ENCODE measurements at regions not wholly inside any gene's neighbourhood (a gene's known extent, or its start where the extent isn't known, plus 50 kb on each side); places are given as distances from the start of the nearest gene placed in this dataset.
"Not testable (repeated sequence)": the region's sequence is repeated elsewhere in the genome, so short reads cannot be mapped to it uniquely, and the experiment has no call there.

DNA sequence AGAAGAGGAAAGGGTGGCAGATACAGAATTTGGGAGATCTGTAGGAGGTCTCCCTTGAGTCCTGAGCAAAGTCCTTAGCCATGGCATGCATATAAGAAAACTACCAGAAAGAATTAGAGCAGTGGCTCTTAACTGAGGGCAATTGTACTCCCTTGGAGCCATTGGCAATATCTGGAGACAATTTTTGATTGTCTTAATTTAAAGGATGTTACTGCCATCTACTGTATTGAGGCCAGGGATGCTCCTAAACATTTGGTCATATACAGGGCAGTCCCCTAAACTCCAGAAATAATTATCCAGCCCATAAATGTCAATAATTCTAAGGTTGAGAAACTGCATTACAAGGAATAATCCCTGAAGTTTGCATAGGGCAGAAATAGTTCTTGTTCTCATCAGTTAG lies 136.4 kb upstream of the ODAD2 start:
- no peak for DNase-seq (ENCODE audit: low spot score)

DNA sequence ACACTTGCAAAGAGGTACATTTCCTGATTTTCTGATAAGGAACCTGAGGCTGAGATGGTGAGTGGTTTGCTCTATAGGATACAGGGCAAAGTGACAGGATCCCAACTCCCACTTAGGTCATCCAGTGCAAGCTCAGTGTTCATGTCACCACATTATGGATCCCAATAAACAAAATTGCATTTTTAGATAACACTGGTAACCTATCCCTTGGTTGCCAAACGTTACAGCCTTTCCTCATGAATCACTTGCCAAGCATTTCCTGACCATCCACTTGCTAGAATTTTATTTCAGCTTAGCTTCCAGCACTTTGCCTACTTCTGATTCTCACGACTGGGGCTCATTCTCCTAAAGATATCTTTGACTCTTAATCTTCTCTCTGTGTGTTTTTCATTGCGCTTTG lies 131.4 kb upstream of the ODAD2 start:
- no peak for DNase-seq (ENCODE audit: low spot score)

DNA sequence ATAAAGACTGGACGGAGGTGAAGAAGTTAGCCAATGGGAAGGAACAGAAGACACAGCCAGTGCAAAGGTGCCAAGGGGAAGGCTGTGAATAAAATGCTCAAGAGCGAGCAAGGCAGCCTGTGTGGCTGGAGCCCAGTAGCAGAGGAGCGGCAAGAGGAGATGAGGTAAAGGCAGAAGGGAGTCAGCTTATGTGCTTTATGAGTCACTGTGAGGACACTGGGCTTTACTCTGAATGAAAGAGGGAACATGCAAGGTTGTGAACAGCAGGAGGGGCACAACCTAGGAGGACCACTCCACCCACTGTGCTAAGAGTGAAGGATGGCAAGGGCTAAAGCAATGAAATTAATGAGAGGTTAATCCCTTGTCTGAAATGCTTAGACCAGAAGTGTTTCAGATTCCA lies 129.0 kb upstream of the ODAD2 start:
- no peak for DNase-seq (ENCODE audit: low spot score)

DNA sequence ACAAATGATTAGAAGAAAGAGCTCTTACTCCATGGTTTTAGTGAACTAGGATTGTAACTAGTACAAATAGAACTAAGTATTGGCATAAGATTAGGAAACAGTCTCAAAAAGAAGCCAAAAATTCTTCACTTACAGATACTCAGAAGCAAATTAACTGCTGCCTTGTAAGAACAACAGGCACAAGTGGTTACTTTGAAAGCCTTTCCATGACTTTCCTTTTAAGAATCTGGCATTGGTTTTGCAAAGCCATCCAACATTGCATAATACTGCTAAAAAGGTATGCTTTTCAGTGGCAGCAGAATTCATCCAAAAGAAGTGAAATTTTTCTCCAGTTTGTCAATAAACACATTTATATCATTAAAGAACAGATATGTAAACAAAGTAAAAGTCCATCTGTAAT lies 126.8 kb upstream of the ODAD2 start:
- no peak for DNase-seq (ENCODE audit: low spot score)

DNA sequence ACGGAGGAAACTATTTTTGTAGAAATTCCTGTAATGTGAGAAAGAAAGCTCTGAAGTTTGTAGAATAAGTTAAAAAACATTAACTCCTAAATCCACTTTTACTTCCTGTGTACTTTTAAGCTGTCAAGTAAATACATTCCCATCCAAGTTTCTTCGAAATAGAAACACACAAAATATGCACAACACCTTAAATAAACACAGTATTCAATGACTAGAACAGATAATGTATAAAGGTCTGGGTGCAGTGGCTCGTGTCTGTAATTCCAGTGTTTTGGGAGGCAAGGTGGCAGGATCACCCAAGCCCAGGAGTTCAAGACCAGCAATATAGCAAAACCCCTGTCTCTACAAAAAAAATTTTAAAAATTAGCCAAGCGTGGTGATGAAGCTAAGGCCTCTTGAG lies 121.9 kb upstream of the ODAD2 start:
- DNase-seq (ENCODE audit: low spot score): no peak

DNA sequence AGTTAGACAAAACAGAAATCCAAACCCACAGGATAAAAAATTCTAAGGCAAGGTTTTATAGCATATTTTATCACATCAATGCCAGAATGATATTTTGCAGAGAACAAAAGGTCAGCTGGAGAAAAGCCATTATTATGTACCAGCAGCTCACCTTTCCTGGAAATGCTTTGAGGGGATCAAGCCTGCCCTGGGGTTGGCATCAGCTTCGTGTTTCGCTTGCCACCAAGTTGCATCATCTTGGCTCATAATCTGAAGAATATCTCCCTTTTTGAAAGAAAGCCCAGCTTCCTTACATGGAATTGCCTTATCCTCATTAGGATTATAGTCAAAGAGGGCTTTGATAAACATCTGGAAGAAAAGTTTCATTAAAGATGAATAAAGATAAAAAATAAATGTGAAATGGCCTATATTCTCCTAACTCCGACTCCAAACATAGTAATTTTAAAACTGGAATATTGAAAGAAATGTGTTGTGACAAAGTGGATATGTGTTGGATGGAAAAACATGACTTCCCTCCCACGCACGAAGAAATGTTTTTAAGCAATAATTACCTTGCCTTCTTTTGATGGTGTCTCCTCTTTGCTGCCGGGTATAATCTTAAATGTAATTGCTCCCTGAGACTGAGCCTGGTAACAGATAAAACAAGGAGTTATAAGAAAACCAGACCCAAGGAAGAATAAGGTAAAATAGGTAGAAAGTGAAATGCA lies 121.3 kb upstream of the ODAD2 start:
- DNase-seq (ENCODE audit: low spot score): no peak

DNA sequence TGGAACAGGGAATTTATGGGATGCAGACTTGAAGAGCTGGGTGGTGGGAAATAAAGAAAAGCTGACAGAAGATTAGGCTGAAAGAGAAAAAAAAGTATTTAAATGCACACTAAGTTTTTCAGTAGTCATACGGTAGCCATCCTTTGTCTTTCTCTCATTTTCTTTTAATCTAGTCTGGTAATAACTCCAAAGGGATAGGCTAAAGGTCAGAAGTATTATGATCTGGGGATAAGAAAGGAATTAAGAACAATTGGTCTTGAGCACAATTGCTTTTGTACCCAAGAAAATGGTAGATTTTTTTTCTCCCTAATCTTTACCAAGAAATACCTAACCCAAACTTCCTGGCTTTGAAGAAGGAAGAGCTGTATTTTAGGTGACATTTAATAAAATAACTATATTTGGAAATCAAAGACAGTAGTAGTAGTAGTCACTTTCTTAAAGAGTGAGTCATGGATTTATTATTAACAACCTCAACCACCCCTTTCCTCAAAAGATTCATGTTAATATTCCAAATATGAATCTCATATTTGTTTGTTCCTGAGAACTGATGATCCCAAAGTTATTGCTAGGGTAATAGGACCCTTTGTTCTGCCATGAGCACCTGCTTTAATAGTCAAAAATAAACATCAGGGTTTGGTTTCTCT lies 120.2 kb upstream of the ODAD2 start:
- DNase-seq (ENCODE audit: low spot score): no peak

DNA sequence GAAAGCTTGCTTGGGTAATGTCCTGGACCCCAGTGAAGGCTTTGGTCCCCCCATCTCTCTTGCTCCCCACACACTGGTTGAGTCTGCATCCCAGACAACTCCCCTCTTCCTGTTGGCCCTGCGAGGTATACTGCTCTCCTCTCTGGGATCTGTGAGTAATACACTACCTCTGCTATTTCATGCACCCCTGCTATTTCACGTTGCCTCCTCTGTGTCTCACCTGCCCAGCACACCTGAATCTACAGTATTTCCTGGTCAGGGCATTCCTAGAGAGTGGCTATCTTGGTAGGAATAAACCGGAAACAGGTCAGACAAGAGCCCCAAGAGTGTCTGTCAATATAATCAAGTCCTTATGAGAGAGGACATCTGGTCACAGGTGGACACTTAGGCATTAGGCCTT lies 114.3 kb upstream of the ODAD2 start:
- no peak for DNase-seq (ENCODE audit: low spot score)

DNA sequence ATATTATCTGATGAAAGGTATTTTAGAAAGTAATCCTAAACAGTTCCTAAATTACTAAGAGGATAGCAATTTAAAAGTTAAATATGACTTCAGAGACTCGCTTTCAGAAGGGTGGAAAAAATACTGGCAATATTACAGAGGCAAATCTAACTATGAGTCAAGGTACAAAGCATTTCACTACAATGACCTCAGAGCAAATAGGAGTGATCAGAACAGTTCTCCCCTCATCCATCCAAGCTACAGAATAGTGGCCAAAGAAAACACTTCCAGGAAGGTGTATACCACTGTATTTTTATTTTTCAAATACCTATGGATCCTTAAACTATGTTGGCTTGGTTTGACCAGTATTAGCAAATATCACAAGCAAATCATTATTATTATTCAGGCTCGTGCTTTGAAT lies 112.8 kb upstream of the ODAD2 start:
- DNase-seq (ENCODE audit: low spot score): no peak

DNA sequence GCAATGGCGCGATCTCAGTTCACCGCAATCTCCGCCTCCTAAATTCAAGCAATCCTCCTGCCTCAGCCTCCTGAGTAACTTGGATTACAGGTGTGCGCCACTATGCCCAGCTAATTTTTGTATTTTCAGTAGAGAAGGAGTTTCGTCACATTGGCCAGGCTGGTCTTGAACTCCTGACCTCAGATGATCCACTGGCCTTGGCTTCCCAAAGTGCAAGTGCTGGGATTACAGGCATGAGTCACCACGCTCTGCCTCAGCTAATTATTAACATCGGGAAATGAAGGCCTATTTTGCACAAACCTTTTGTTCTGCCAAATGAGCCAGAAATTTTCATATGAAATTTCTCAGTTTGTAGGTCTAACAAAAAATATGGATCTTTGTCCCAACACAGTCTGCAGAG lies 106.7 kb upstream of the ODAD2 start:
- no peak for DNase-seq (ENCODE audit: low spot score)

DNA sequence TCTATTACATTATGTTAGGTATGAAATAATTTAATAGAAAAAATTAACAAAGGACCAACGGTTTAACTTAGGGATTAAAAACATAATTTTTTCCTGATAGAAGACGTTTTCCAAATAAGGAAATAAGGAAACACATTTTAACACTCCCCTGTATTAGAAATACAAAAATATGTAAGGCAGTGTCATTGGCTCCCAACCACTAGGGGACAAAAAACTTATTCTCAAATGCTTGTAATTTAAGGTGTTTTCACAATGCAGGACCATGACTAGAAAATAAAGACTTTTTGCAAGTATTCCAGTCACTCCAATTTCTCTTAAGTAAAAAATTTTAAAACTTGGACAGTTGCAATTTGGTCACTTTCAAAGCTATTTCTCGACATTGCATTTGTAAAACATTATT lies 98.8 kb upstream of the ODAD2 start:
- no peak for DNase-seq (ENCODE audit: low spot score)

DNA sequence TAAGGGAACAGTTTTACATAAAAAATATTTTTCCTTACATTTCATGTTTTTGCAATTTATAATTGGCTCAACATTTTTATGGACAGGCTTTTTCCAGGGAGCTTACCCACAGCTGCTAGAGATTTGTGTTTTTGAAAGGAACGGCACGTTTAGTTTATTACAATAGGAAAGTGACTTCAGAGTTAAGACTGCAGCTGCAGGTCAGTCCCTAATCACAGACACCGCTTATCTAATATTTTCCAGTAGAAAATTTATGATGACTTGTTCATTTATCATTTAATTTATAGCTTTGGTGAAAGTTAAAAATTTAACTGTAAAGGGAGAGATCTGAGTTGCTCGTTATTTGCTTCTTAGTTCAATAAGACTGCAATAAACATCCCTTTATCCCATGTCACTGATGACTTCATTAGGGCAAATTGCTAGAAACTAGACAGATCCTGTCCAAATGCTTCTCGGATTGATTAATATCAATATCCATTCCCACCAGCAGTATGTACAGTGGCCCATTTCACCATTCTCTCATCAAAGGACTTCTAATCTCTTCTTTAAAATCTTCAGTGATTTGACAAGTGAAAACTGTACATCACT lies 97.0 kb upstream of the ODAD2 start:
- DNase-seq (ENCODE audit: low spot score): no peak

DNA sequence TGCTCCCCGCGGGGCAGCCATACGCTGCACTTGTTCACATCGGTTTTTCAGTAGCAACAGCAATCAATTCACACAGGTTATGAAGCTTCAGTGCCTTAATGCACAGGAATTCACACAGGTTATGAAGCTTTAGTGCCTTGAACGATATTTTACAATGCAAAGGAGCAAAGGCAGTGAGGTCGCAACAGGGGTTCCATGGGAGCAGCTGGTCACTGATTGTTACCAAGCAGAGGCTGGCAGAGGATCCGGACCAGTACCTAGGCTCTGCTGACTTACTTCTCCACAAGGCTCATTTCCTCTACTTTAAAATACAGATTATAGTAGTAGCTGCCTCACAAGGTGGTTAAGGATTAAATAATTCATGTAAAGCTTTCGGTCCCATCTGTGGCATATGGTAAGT lies 95.2 kb upstream of the ODAD2 start:
- no peak for DNase-seq (ENCODE audit: low spot score)

DNA sequence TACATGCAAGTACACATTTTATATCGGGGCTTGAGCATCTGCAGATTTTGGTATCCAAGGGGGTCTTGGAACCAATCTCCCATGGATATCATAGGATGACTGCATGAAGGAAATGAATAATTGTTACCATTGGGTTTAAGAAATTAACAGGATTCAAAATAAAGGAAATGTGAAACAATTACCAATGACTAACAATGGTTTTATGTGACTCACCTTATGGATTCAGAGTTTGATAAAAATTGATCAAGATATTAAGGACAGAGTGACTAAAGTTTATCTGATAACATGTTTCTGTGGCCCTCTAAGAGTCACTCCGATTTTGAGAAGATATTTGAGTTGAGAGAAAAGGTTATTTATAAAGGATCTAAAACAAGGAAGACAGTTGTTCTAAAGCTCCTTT lies 93.0 kb upstream of the ODAD2 start:
- no peak for DNase-seq (ENCODE audit: low spot score)

DNA sequence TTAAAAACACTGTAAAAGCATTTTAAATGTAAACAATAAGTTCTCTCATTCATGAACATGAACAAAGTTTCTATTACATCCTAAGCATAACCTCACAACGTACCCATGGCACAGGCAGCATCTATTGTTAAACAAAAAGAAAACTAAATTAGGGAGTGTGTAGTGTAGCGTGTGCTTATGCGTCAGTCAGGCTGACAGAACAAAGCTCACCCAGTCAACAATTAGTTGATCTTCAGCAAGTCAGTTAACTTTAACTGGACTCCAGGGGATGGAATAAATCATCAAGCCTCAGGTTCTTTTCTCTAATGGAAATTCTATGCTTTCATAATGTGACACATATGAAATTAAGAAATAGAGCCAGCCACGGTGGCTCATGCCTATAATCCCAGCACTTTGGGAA lies 91.6 kb upstream of the ODAD2 start:
- DNase-seq (ENCODE audit: low spot score): no peak

DNA sequence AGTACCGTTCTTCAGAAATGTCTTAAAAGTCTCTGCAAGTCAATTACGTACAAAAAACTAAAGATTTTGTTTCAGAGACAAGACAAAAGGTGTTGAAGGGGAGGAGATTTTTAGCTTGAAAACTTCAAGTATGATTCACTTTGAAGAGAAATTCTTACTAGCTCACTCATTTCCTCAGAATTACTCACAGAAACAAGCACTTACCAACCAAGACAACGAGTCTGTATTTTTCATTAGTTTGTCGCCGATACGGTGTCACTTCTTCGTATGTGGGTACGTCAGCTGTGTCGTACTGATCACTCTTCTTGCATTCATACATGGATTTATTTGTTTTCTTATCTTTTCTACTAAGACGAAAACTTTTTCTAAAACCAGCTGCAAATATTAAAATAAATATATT lies 90.6 kb upstream of the ODAD2 start:
- DNase-seq (ENCODE audit: low spot score): peak; percentile 8

DNA sequence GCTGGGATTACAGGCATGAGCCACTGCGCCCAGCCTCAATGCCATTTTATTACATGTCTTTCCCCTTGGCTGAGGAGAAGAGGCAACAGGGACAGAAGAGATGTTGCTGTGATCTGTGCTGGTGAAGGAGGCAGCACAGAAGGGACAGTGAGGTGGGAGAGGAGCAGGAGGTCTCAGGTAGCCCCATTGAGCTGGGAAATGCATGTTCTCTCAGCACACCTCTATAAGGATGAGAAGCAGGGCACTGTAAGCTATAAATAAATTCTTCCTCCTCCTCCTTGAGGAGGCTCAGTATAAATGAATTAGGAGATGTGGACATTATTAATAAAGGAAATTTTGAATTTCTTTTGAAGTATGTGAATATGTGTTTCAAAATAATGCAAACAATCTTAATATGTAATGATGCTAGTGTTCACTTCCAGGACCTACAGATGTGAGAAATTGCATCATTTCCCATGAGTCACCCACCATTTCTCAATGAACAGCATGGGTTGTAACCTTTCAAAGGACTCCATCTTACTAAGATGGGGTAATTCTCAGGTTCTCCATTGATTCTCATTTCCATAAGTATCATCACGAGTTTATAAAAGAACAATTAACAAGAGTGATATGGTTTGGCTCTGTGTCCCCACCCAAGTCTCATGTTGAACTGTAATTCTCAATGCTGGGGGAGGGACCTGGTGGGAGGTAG lies 88.9 kb upstream of the ODAD2 start:
- DNase-seq (ENCODE audit: low spot score): peak; percentile 4

DNA sequence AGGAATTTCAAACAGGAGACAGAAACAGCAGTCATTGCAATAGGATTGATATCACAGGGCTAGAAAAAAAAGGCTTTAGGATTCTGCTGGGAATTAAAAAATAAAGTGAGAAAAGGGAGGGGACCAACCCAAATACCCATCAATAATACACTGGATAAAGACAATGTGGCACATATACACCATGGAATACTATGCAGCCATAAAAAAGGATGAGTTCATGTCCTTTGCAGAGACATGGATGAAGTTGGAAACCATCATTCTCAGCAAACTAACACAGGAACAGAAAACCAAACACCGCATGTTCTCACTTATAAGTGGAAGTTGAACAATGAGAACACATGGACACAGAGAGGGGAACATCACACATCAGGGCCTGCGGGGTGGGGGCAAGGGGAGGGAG lies 86.9 kb upstream of the ODAD2 start:
- not testable (repeated sequence) for DNase-seq (ENCODE audit: low spot score)

DNA sequence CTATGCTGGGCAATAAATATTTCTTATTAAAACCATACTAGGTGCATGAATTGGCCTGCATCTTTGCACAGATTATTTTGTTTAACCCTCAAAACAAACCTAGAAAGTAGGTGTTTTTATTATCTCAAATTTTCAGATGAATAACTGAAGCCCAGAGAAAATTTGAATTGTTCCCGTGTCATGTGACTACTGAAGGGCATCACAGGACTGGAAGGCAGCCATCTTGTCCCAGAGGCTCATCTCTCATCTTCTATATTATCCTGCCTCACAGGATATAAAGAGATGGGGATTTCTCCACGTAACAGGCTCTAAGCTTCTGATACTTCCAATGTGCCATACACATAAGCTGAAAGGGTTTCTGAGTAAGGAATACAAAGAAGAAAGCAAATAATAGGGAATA lies 84.0 kb upstream of the ODAD2 start:
- no peak for DNase-seq (ENCODE audit: low spot score)

DNA sequence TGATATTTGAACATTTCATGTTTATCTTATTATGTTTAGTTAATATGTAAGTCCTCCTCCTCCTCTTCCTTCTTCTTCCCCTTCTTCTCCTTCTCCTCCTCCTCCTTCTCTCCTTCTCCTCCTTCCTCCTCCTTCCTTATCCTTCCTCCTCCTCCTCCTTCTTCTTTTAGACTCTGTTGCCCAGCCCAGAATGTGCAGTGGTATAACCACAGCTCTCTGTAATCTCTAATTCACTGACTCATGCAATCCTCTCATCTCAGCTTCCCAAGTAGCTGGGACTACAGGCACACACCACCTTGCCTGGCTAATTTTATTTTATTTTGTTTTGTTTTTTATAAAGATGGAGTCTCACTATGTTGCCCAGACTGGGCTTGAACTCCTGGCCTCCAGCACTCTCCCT lies 83.4 kb upstream of the ODAD2 start:
- DNase-seq (ENCODE audit: low spot score): no peak

DNA sequence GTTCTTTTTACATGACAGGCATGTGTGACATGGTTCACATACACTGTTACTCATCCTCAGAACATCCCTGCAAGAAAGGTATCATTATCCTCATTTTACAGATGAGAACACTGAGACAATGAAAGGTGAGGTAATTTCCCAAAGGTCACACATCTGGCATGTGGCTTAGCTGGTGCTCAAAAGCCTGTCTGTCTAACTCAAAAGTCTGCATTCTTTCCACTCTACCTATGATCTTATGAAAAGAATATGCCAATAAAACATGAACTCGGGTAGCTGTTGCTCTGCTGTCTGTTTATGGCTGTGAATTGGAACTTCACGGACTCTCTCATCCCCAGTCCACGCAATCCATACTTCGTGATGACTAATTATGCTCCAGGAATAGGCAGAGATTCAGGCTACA lies 79.0 kb upstream of the ODAD2 start:
- no peak for DNase-seq (ENCODE audit: low spot score)

DNA sequence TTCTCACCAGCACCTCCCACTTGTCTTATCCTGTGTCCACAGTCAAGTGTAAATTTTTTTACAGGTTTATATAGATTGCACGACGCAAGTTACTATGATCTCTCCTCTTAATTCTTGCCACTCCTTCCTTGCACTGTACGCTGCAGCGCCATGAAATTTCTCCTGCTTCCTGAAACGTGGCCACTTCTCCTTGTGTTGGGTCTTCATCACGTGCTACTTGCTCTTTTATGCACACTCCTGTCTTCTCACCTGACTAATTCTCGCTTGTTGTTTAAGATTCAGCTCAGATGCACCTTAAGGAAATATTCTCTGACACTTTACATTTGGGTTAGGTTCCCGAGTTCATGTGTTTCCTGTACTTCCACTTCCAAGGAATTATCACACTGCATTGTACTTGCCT lies 76.5 kb upstream of the ODAD2 start:
- no peak for DNase-seq (ENCODE audit: low spot score)

DNA sequence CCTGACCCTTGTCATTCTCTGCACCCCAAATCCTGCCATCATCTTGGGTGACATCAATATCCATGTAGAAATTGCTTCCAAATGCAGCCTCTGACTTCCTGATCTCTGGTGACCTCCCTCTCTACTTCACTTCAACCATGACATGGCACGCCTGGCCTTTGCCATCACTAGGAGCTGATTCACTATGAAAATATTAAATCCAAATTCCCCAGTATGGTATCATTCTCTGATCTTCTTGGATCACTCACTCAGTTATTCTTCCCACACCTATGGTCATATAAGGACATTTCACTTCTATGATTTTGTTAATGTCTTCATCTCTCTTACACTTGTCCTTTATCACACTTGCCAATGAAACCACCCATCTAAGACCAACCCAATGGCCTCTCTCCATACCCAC lies 73.7 kb upstream of the ODAD2 start:
- no peak for DNase-seq (ENCODE audit: low spot score)

Measured in COLO829 (cell line).